Stimulated activated memory B cell treated with anti-CD40 and anti-IgM and Interleukin-4, amounts not matched to agents 10 μg/mL and 1 μg/mL and 100 μg/mL, for 72 hours (primary cell): ENCODE measurements at regions not wholly inside any gene's neighbourhood (a gene's known extent, or its start where the extent isn't known, plus 50 kb on each side); places are given as distances from the start of the nearest gene placed in this dataset.
A peak's percentile ranks its signal among the peaks of the same experiment; 100 is the strongest.

Experiments used
- ATAC-seq: fragments of 150-1000 bp; cut with Tn5 transposase; 2 replicates; pipeline ENCODE4 v1.10.0; 2021
- H3K27ac Mint-ChIP-seq: one replicate; pipeline ENCODE4 v1.8.0; 2022; ENCODE audit warnings: mild to moderate bottlenecking, mixed read lengths
- H3K27me3 Mint-ChIP-seq: one replicate; pipeline ENCODE4 v1.8.0; 2022; ENCODE audit warnings: mixed read lengths
- H3K36me3 Mint-ChIP-seq: one replicate; pipeline ENCODE4 v1.8.0; 2022; ENCODE audit warnings: mixed read lengths
- H3K4me1 Mint-ChIP-seq: one replicate; pipeline ENCODE4 v1.8.0; 2022; ENCODE audit warnings: mixed read lengths
- H3K4me3 Mint-ChIP-seq: one replicate; pipeline ENCODE4 v1.8.0; 2022; ENCODE audit warnings: mild to moderate bottlenecking, moderate library complexity, mixed read lengths
- H3K9me3 Mint-ChIP-seq: one replicate; pipeline ENCODE4 v1.8.0; 2022; ENCODE audit warnings: mixed read lengths

DNA sequence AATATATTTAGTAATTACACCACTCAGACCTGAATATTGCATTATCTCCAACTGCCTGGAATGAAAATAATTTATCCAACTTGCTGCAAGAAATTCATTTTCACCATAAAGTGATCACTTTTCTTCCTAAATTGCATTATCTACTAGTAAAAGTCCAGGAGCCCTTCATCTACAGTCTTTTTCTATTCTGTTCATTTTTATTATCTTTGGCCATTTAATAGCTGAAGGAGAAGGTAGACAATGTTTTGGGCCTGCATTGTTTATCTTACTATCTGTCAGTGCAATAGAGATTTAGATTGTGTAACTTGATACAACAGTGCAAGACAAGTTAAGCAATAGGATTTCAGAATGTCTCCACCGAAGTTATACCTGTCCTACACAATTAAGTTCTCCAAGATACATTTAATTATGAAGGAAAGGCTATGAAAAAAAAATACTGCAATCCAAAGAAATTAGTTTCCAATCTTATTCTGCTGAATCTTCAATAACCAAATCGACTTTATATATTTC lies 1339.7 kb upstream of the CDH6 start:
- no peak overlapping the region for H3K4me3 Mint-ChIP-seq
- H3K27me3 Mint-ChIP-seq: no peaks in the 10 kb centered on the region
- no peaks in the 10 kb centered on the region for H3K4me1 Mint-ChIP-seq
- no peak for ATAC-seq
- no peaks in the 10 kb centered on the region for H3K36me3 Mint-ChIP-seq
- no peak overlapping the region for H3K27ac Mint-ChIP-seq
- peaks cover 13% of the 10 kb centered on the region for H3K9me3 Mint-ChIP-seq

DNA sequence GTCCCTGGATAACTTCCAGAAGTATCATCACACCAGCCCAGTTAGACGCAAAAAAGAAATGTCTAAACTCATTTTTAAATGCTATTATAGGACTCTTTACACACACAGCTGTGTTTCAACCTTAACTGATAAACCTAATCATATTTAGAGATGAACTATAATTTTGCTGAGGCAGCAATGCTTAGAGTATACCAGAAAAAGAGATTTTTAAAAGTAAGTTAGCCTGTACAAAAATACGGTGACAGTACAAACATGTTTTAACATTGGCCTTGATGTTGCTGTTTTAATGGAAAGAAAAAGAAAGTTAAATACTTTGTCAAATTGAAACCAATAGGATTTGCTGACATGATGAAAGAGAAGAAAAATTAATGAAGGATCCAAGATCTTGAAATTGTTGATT lies 1341.2 kb upstream of the CDH6 start:
- H3K36me3 Mint-ChIP-seq: no peaks in the 10 kb centered on the region
- no peak for ATAC-seq
- H3K9me3 Mint-ChIP-seq: peaks cover 12% of the 10 kb centered on the region
- H3K27me3 Mint-ChIP-seq: no peaks in the 10 kb centered on the region
- H3K4me3 Mint-ChIP-seq: no peak overlapping the region
- H3K27ac Mint-ChIP-seq: no peak overlapping the region
- no peaks in the 10 kb centered on the region for H3K4me1 Mint-ChIP-seq

- Mint-ChIP-seq H3K9me3 (peaks cover 9% of the 10 kb centered on the region), H3K27ac (no peak overlapping the region), H3K4me3 (no peak overlapping the region), H3K36me3 (no peaks in the 10 kb centered on the region), H3K4me1 (no peaks in the 10 kb centered on the region), H3K27me3 (no peaks in the 10 kb centered on the region)
- ATAC-seq: no peak
These were observed 1348.3 kb upstream of the CDH6 start for GRCh38 chr5:29845206-29845605.

DNA sequence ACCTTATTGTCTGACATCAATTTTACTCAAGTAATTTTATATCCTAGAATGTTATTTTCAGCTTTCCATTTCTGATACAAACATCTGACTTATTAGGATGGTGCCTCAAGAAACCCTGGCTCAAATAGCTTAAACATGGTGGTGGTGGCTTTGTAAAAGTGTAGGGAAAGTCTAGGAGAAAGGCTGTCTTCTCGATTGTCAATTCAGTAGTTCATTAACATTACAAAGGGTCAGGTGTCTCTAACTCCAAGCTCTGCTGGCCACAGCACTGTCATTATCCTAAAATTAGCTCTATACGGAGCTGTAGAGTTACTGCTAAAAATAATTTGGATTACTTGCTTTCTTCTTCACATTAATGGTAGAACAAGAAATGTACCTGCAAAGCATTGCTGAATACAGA lies 1360.1 kb upstream of the CDH6 start:
- no peaks in the 10 kb centered on the region for H3K4me1 Mint-ChIP-seq

GRCh38 chr5:29822521-29822920 lies 1371.0 kb upstream of the CDH6 start:
- H3K4me1 Mint-ChIP-seq: no peaks in the 10 kb centered on the region
- no peak for ATAC-seq
- no peaks in the 10 kb centered on the region for H3K27me3 Mint-ChIP-seq
- H3K4me3 Mint-ChIP-seq: no peak overlapping the region
- no peak overlapping the region for H3K27ac Mint-ChIP-seq
- H3K36me3 Mint-ChIP-seq: no peaks in the 10 kb centered on the region
- H3K9me3 Mint-ChIP-seq: peaks cover 4% of the 10 kb centered on the region

More for the DNA sequence above, 1360.1 kb upstream of the CDH6 start:
- H3K4me3 Mint-ChIP-seq: no peak overlapping the region
- no peak overlapping the region for H3K27ac Mint-ChIP-seq
- ATAC-seq: no peak
- no peaks in the 10 kb centered on the region for H3K36me3 Mint-ChIP-seq
- no peaks in the 10 kb centered on the region for H3K27me3 Mint-ChIP-seq
- peaks cover 6% of the 10 kb centered on the region for H3K9me3 Mint-ChIP-seq

DNA sequence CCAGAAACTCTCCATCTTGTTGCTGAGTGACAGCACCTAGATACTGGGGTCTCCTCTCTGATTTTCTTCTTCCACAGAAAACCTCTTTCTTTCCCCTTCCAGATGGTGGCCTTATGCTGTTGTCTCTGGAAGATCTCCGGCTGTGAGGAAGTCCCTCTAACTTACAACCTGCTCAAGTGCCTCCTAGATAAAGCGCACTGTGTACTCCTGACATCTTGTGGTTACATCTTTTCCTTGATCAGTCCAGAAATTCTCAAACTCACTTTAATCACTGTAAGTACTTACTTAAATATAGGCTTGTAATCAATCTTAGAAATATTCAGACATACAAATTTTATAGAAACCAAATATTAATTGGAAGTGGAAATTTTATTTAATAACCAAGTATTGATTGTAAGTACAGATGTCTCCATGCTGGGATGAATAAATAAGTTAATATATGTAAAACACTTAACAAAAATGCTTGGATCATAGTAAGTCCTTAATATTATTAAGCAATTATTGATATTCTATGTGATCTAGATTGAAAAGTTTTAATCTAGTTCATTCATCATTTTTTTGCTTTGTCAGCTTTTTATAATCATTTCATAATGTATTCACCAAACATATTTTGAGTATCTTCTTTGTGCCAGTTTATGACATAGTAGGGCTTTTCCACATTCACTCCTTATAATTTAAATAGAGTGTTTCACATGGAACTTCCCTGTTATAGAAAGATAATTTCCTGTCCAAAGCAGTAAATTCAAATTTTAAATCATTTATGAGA lies 1381.4 kb upstream of the CDH6 start:
- no peak for ATAC-seq
- Mint-ChIP-seq H3K4me1 (no peaks in the 10 kb centered on the region), H3K36me3 (no peaks in the 10 kb centered on the region), H3K9me3 (peaks cover 6% of the 10 kb centered on the region), H3K27ac (no peak overlapping the region), H3K27me3 (no peaks in the 10 kb centered on the region), H3K4me3 (no peak overlapping the region)

DNA sequence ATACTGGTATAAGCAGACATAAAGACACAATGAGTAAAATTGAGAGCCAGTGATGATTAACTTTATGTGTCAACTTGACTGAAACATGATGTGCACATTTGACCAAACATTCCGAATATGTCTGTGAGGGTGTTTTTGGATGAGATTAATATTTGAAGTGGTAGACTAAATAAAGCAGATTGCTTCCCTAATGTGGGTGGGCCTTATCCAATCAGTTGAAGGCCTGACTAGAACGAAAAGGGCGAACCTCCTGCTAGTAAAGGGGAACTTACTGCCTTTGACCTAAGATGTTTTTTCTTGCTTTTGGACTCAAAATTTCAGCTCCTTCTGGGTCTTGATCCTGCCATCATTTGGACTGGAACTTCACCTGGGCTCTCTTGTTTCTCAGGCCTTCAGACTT lies 1387.7 kb upstream of the CDH6 start:
- Mint-ChIP-seq H3K27me3 (no peaks in the 10 kb centered on the region), H3K27ac (no peak overlapping the region), H3K4me1 (no peaks in the 10 kb centered on the region), H3K4me3 (no peak overlapping the region), H3K9me3 (no peaks in the 10 kb centered on the region), H3K36me3 (no peaks in the 10 kb centered on the region)
- ATAC-seq: no peak

DNA sequence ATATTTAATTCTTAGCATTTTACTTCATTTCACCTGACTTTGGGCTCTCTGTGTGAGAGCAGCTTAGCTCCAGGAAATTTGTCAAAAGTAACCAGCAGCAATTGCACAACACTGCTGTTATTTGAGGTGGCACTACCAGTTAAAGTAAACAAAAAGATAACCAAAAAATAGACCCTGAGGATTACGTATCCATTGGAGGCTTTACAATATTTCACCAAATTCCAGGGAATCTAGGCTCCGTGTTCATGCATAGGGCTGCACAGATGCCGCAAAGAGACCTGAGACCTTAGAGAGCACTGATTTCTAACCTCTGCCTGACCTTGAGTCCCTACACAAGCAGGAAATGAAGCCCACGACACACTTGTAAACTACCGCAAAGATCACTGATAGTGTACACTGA lies 1392.7 kb upstream of the CDH6 start:
- Mint-ChIP-seq H3K36me3 (no peaks in the 10 kb centered on the region), H3K9me3 (no peaks in the 10 kb centered on the region), H3K4me3 (no peak overlapping the region), H3K27ac (no peak overlapping the region), H3K27me3 (no peaks in the 10 kb centered on the region), H3K4me1 (no peaks in the 10 kb centered on the region)
- ATAC-seq: no peak

GRCh38 chr5:29796013-29796412 lies 1397.5 kb upstream of the CDH6 start:
- Mint-ChIP-seq H3K36me3 (no peaks in the 10 kb centered on the region), H3K27me3 (no peaks in the 10 kb centered on the region), H3K27ac (no peak overlapping the region), H3K4me1 (no peaks in the 10 kb centered on the region), H3K9me3 (no peaks in the 10 kb centered on the region), H3K4me3 (no peak overlapping the region)
- peak; percentile 34 for ATAC-seq

DNA sequence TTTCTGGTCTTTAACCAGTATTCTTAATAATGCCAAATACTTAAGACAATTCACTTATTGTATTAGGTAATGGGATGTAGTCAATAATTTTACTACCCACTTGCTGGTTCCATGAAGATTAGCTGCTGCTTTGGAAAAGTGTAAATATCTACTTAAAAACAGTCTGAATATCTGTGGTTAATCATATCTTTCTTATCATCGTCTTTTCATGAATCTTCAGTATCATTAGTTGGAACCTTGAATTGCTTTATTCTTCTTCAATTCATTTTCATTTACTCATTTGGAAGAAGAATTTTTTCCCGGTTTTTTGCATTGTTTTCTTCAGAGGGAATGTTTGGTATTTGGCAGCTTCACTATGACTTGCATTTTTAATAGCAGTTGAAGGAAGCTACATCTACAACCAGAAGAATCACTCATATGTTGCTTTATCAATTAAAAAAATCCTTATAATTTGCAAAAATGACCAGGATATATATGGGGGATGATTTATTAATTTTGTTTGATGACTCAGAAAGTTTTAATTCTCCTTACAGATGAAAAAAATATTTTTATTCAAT lies 1398.3 kb upstream of the CDH6 start:
- no peaks in the 10 kb centered on the region for H3K9me3 Mint-ChIP-seq
- H3K27ac Mint-ChIP-seq: no peak overlapping the region
- no peak overlapping the region for H3K4me3 Mint-ChIP-seq
- ATAC-seq: no peak
- no peaks in the 10 kb centered on the region for H3K36me3 Mint-ChIP-seq
- no peaks in the 10 kb centered on the region for H3K27me3 Mint-ChIP-seq
- H3K4me1 Mint-ChIP-seq: no peaks in the 10 kb centered on the region

- Mint-ChIP-seq H3K27ac (no peak overlapping the region), H3K27me3 (no peaks in the 10 kb centered on the region), H3K36me3 (no peaks in the 10 kb centered on the region), H3K4me1 (no peaks in the 10 kb centered on the region), H3K4me3 (no peak overlapping the region), H3K9me3 (no peaks in the 10 kb centered on the region)
- ATAC-seq: no peak
These were observed 1399.2 kb upstream of the CDH6 start for GRCh38 chr5:29794141-29794787.

DNA sequence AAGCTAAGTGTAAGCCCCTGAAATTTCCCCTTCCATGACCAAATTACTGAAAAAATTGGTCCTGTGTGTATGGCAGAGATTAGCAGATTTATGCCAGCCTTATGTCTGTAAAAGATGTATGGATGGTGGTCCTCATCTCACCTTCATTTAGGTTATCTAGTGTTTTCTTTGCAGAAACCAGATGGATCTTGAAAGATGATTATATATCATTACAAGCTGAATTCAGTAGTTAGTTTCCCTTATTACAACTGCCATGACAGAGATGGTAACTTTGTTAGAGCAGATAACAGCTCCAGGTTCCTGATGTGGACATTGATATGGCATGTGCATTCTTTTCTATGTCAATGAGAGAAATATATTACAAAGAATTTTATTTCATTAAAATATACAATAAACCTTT lies 1403.2 kb upstream of the CDH6 start:
- Mint-ChIP-seq H3K27ac (no peak overlapping the region), H3K9me3 (peaks cover 6% of the 10 kb centered on the region), H3K36me3 (no peaks in the 10 kb centered on the region), H3K4me1 (no peaks in the 10 kb centered on the region), H3K27me3 (no peaks in the 10 kb centered on the region), H3K4me3 (no peak overlapping the region)
- ATAC-seq: no peak

GRCh38 chr5:29780401-29780800 lies 1413.1 kb upstream of the CDH6 start:
- H3K27me3 Mint-ChIP-seq: no peaks in the 10 kb centered on the region
- H3K27ac Mint-ChIP-seq: no peak overlapping the region
- no peak for ATAC-seq
- no peaks in the 10 kb centered on the region for H3K9me3 Mint-ChIP-seq
- H3K4me1 Mint-ChIP-seq: no peaks in the 10 kb centered on the region
- H3K4me3 Mint-ChIP-seq: no peak overlapping the region
- H3K36me3 Mint-ChIP-seq: no peaks in the 10 kb centered on the region

DNA sequence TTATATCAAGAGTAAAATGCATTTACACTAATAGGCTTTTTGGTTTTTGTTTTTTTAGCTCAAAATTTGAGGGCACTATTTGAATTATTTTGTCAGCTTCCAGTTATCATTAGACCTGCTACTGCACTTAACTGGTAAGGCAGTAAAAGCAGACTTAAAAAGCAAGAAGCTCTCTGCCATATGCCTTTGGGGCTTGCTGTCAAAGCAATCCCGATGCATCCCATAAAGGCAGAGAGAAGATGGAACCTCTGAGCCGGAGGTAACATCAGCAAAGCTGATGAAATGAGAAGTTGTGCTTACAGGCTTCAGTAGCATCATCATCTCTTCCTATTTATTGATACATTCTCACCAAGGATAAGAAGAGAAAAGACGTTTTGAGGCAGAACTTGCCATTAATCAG lies 1414.3 kb upstream of the CDH6 start:
- Mint-ChIP-seq H3K36me3 (no peaks in the 10 kb centered on the region), H3K9me3 (no peaks in the 10 kb centered on the region), H3K27me3 (no peaks in the 10 kb centered on the region), H3K4me1 (no peaks in the 10 kb centered on the region), H3K27ac (no peak overlapping the region), H3K4me3 (no peak overlapping the region)
- ATAC-seq: no peak

- Mint-ChIP-seq H3K36me3 (no peaks in the 10 kb centered on the region), H3K4me1 (no peaks in the 10 kb centered on the region), H3K4me3 (no peak overlapping the region), H3K27ac (no peak overlapping the region), H3K9me3 (no peaks in the 10 kb centered on the region), H3K27me3 (no peaks in the 10 kb centered on the region)
- no peak for ATAC-seq
These were observed 1416.1 kb upstream of the CDH6 start for GRCh38 chr5:29777373-29777772.

DNA sequence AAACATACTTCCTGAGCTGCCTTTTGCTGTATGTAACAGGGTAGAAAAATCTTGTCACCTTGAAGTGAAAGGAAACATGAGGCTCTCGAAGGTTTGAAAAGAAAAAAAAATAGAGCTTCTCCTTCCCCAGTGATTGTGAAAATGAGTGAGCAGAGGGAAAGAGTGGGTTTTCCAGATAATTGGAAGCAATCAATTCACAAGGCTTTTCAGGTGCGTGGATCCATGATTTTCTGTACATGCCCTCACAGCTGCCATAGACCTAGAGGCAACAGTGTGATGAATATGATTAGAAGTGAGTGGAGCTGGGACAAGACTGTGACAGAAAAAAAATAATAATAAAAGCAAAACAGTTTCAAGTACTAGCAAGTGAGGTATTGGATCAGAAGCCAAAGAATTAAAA lies 1422.5 kb upstream of the CDH6 start:
- H3K27ac Mint-ChIP-seq: no peak overlapping the region
- H3K4me1 Mint-ChIP-seq: no peaks in the 10 kb centered on the region
- no peaks in the 10 kb centered on the region for H3K36me3 Mint-ChIP-seq
- H3K4me3 Mint-ChIP-seq: no peak overlapping the region
- H3K9me3 Mint-ChIP-seq: no peaks in the 10 kb centered on the region
- no peak for ATAC-seq
- no peaks in the 10 kb centered on the region for H3K27me3 Mint-ChIP-seq
